MM.1S (cell line): ENCODE measurements at regions not wholly inside any gene's neighbourhood (a gene's known extent, or its start where the extent isn't known, plus 50 kb on each side); places are given as distances from the start of the nearest gene placed in this dataset.

ENCODE experiments used
- DNase-seq: peaks from one replicate; pipeline ENCODE4 v3.0.0-alpha.2; 2015
- H2AFZ ChIP-seq: fragments of 300-600 bp; sonication (generic); 2 replicates; pipeline ENCODE4 v1.6.0; 2016; ENCODE audit warnings: antibody characterized with exemption, low read length
- H3F3A ChIP-seq: fragments of 300-600 bp; sonication (generic); 2 replicates; pipeline ENCODE4 v1.6.1; 2016; ENCODE audit warnings: mild to moderate bottlenecking, antibody characterized with exemption, low read length, moderate library complexity, mixed read lengths; ENCODE audit not compliant: insufficient read depth
- H3K27ac ChIP-seq: fragments of 300-600 bp; sonication (generic); 2 replicates; pipeline ENCODE4 v1.5.1; 2016; ENCODE audit warnings: mild to moderate bottlenecking, low read length
- H3K27me3 ChIP-seq: fragments of 300-600 bp; sonication (generic); replicated peaks from 2 replicates; pipeline ENCODE4 v1.6.0; 2016; ENCODE audit warnings: low read length; ENCODE audit not compliant: insufficient read depth
- H3K36me3 ChIP-seq: fragments of 300-600 bp; sonication (generic); replicated peaks from 2 replicates; pipeline ENCODE4 v1.6.1; 2016; ENCODE audit warnings: mild to moderate bottlenecking, low read length, mixed read lengths; ENCODE audit not compliant: insufficient read depth
- H3K4me1 ChIP-seq: fragments of 300-600 bp; sonication (generic); 2 replicates; pipeline ENCODE4 v1.6.1; 2016; ENCODE audit warnings: low read length, mixed read lengths
- H3K4me2 ChIP-seq: fragments of 300-600 bp; sonication (generic); 2 replicates; pipeline ENCODE4 v1.6.0; 2016; ENCODE audit warnings: low read depth, low read length
- H3K4me3 ChIP-seq: fragments of 300-600 bp; sonication (generic); 2 replicates; pipeline ENCODE4 v1.5.1; 2016; ENCODE audit warnings: low read length, mixed read lengths
- H3K79me2 ChIP-seq: fragments of 300-600 bp; sonication (generic); 2 replicates; pipeline ENCODE4 v1.6.1; 2016; ENCODE audit warnings: mixed run types, low read length, mixed read lengths
- H3K9ac ChIP-seq: fragments of 300-600 bp; sonication (generic); 2 replicates; pipeline ENCODE4 v1.6.1; 2016; ENCODE audit warnings: low read length, mixed read lengths
- H3K9me2 ChIP-seq: fragments of 300-600 bp; sonication (generic); replicated peaks from 2 replicates; pipeline ENCODE4 v1.6.1; 2016; ENCODE audit warnings: mild to moderate bottlenecking, low read length, mixed read lengths; ENCODE audit not compliant: insufficient read depth
- H3K9me3 ChIP-seq: fragments of 300-600 bp; sonication (generic); replicated peaks from 2 replicates; pipeline ENCODE4 v1.6.1; 2016; ENCODE audit warnings: mild to moderate bottlenecking, low read length, mixed read lengths; ENCODE audit not compliant: insufficient read depth
- H4K20me1 ChIP-seq: fragments of 300-600 bp; sonication (generic); 2 replicates; pipeline ENCODE4 v1.6.1; 2016; ENCODE audit warnings: mild to moderate bottlenecking, low read length, moderate library complexity, mixed read lengths; ENCODE audit not compliant: insufficient read depth
- CTCF ChIP-seq: fragments of 300-600 bp; sonication (generic); IDR thresholded peaks from 2 replicates; pipeline ENCODE4 v1.5.1; 2016; ENCODE audit warnings: antibody characterized with exemption, low read length, mixed read lengths
- EZH2 ChIP-seq: fragments of 300-600 bp; sonication (generic); optimal IDR thresholded peaks from 2 replicates; pipeline ENCODE3; 2017; ENCODE audit warnings: low read depth, mild to moderate bottlenecking, antibody characterized with exemption, low read length, mixed read lengths
- EZH2phosphoT487 ChIP-seq: fragments of 300-600 bp; sonication (generic); IDR thresholded peaks from 2 replicates; pipeline ENCODE4 v1.6.1; 2018; ENCODE audit warnings: antibody characterized with exemption, low read length

- Histone ChIP-seq H3F3A (no peaks in the 10 kb centered on the region), H3K4me3 (no peak overlapping the region), H3K27me3 (no peaks in the 10 kb centered on the region), H3K36me3 (no peaks in the 10 kb centered on the region), H3K9ac (no peak overlapping the region), H2AFZ (no peak overlapping the region), H3K27ac (no peak overlapping the region), H3K4me1 (no peaks in the 10 kb centered on the region), H3K4me2 (no peak overlapping the region), H3K9me2 (no peaks in the 10 kb centered on the region), H4K20me1 (no peaks in the 10 kb centered on the region), H3K9me3 (no peaks in the 10 kb centered on the region), H3K79me2 (no peaks in the 10 kb centered on the region)
- no peak for DNase-seq
- TF ChIP-seq EZH2 (no peak), CTCF (no peak), EZH2phosphoT487 (no peak)
Measured at GRCh38 chr2:217703999-217704398, 298.8 kb downstream of the TNS1 start.

- no peaks in the 10 kb centered on the region for H3K27me3 ChIP-seq
- no peak for TF ChIP-seq EZH2
- no peak for TF ChIP-seq EZH2phosphoT487
- no peak for TF ChIP-seq CTCF
- no peaks in the 10 kb centered on the region for H3K9me2 ChIP-seq
- H3K9me3 ChIP-seq: no peaks in the 10 kb centered on the region
- H3K4me1 ChIP-seq: no peaks in the 10 kb centered on the region
- no peaks in the 10 kb centered on the region for H4K20me1 ChIP-seq
- no peak overlapping the region for H3K4me2 ChIP-seq
- H3K4me3 ChIP-seq: no peak overlapping the region
- H3K36me3 ChIP-seq: no peaks in the 10 kb centered on the region
- H3K9ac ChIP-seq: no peak overlapping the region
- DNase-seq: no peak
- no peak overlapping the region for H3K27ac ChIP-seq
- no peaks in the 10 kb centered on the region for H3F3A ChIP-seq
- no peaks in the 10 kb centered on the region for H3K79me2 ChIP-seq
- H2AFZ ChIP-seq: no peak overlapping the region
Measured at GRCh38 chr2:217703102-217703501, 299.7 kb downstream of the TNS1 start.

GRCh38 chr2:217701622-217702021 lies 301.2 kb downstream of the TNS1 start:
- Histone ChIP-seq H2AFZ (no peak overlapping the region), H3F3A (no peaks in the 10 kb centered on the region), H3K79me2 (no peaks in the 10 kb centered on the region), H3K27me3 (no peaks in the 10 kb centered on the region), H3K4me2 (no peak overlapping the region), H3K9me3 (no peaks in the 10 kb centered on the region), H3K36me3 (no peaks in the 10 kb centered on the region), H4K20me1 (no peaks in the 10 kb centered on the region), H3K4me1 (no peaks in the 10 kb centered on the region), H3K4me3 (no peak overlapping the region), H3K9ac (no peak overlapping the region), H3K9me2 (no peaks in the 10 kb centered on the region), H3K27ac (no peak overlapping the region)
- TF ChIP-seq EZH2 (no peak), CTCF (no peak), EZH2phosphoT487 (no peak)
- no peak for DNase-seq
